HG03354 (cell line): ENCODE measurements at regions not wholly inside any gene's neighbourhood (a gene's known extent, or its start where the extent isn't known, plus 50 kb on each side); places are given as distances from the start of the nearest gene placed in this dataset.
"Not testable (repeated sequence)": the region's sequence is repeated elsewhere in the genome, so short reads cannot be mapped to it uniquely, and the experiment has no call there.

Experiments
- ATAC-seq: cut with Tn5 transposase; IDR thresholded peaks from one replicate; pipeline ENCODE4 v1.9.1; 2021; ENCODE audit warnings: mild to moderate bottlenecking; ENCODE audit not compliant: unreplicated experiment, poor library complexity, severe bottlenecking

DNA sequence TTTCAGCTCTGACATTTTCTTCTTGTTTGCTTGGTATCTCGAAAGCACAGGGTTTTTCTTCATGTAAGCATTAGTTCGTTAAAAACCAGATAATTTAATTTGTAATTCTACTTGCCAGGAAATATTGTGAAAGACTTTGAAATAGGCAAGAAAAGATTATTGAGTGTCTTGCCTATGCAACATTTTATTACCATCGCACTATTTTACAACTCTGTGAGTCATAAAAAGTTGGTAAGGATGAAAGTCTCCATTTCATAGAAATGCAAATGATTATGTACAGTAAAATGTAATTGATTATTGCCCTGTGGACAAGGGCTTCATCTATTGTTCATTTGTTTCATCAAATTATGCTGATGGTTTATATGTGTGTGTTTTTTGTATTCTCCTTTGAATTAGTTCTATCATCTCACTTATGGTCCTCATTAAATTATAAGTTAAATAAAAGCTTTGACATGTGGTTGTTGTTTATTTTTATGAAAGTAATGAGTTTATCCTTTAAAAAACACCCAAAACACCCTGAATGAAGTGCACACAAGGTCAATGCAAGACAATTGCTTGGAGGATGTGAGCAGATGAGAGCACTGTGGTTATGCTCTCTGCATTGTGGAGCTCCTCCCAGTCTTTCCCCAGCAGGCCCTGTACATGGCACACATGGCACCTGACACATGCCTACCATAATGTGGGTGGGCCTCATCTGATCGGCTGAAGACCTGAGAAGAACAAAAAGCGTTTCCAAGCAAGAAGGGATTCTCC, 230.8 kb downstream of the CXCL12 start:
- ATAC-seq, result no peak

DNA sequence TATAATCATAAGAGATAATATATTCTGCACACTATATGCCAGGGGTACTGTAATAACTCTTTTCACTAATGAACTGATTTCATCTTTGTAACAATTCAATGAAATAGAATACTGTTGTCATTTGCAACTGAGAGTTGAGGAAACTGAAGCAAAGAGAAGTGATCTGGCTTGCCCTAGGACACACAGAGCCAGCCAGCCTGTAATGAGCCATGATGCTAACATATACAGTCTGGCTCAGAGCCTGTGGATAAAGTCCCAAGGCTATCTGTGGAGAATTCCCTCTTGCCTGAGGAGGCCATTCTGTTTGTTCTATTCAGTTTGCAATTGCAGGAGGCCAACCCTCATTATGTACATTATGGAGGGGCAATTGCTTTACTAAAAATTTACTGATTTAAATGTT, 241.3 kb downstream of the CXCL12 start:
- ATAC-seq, result no peak

DNA sequence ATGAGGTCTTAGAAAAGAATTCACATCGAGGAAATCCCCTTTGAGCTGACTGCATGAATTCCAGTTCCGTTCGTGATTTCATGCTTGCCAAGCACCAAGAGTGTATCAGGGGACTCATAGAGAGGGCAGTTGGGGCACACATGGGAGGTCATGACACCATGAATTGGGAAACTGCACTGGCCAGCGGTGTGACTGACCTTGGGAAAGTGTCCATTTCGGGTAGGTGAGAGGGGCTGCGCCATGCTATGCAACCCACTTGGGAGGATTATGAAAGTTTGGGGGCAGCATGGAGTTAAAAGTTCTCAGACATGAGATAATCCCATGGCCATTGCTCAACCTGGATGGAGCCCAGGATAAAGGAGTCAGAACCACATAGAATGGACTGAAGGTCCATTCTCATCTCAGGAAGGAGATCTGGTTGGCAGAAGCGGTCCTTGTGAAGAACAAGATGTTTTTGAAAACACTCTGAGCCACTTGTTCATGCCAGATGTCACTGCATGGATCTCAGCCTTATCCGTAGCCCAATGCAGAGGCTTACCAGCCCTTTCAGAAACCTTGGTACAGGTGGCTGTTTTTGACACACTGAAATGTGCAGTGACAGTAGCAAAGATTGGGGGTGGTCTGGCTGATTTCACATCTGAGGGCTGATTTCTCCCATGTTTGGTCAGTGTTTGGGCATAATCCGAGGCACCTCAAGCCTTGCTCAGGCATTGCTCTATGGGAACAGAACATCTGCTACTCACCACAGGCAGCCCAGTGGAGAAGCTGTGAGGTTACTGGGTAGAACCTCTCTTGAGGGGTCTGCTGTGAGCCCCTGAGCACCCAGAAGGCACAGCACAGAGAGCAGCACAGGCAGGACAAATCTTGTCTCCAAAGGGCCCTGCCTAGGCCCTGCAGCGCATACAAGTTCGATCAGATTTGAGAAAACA, 252.3 kb downstream of the CXCL12 start:
- no peak for ATAC-seq

DNA sequence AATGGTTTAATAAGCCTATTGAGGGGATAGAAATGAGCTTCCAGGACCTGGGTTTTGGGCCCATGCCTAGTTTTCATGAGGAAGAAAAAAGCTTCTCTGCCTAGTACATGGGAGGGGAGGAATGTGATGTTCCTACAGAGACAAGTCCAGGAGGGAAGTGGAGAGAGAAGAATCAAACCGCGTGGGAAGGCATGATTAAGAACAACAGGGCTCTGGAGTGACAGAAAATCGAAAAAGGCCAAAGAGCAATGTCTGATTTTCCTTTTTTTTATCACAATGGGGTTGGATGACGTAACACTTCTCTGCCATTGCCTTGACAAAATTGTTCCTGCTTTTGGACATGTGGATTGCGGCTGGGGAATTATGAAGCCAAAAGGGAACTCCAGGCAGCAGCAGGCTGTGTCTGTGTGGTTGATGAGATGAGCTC, 258.6 kb downstream of the CXCL12 start:
- ATAC-seq, result no peak

DNA sequence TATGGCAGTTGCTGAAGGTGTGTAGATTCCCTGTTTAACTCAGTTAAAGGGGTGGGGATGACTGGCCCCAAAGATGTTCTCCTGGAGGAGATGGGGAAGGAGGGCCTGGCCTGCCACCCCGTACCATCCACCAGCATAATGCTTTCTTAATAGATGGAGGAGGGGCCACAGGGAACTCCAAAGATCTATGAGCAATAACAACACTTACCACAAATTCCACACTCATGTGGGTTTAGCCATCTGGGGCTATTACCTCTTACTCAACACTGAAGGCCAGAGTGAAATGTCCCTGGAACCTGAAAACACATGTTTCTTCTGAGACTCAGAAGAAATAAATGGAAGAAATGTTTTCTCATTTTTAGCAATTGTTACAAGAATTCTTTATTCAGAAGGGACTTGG, 259.0 kb downstream of the CXCL12 start:
- no peak for ATAC-seq

DNA sequence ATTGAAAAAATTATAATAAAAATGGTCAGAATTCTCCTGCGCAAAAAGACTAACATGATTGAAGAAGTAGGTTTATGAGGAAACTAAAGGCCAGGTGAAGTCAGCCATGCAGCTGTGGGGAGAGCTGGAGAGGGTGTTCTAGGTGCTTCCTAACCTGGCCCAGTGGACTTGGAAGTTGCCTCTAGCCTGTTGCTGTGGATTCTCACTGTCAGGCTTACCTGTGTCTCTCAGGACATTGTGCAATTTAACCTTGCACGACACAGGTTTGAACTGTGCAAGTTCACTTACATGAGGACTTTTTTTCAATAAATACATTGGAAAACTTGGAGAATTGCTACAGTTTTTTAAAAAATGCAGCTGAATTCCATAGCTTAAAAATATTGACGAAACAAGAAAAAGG, 266.4 kb downstream of the CXCL12 start:
- ATAC-seq, result no peak

DNA sequence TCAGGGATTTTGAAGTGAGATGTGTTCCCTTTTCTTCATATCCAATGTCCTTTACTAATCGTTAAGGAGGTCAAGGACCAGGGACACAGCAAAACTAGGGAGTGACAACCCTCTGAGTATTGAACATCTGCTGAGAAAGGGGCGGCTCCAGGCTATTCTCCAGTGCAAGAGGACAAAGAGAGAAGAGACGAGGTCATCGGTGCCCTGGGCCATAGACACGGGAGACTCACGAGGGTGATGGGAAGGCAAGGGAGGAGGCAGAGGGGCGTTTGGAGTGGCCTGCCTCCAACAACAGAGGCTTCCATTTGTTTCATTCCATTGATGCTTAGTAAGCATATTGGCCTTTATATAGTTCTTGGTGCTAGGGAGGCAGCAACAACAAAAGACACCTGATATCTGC, 268.4 kb downstream of the CXCL12 start:
- no peak for ATAC-seq

DNA sequence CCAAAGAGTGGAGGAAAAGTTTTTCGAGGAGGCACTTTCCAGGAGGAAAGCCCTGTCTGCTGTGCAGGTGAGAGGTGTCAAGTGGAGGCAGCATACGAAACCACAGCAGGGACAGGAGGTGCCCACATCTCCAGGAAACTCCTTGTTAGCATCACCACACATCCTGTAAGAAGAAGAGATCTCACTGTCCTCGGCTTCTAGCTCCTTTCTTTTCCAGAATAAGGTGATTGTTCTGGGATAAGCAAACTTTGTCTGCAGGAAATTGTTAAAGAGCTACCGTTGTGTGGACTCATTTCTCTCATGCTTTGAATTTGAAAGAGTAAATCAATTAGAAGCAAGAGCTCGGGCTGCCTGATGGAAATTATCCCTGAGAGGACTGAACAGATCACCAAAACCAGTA, 269.4 kb downstream of the CXCL12 start:
- no peak for ATAC-seq

DNA sequence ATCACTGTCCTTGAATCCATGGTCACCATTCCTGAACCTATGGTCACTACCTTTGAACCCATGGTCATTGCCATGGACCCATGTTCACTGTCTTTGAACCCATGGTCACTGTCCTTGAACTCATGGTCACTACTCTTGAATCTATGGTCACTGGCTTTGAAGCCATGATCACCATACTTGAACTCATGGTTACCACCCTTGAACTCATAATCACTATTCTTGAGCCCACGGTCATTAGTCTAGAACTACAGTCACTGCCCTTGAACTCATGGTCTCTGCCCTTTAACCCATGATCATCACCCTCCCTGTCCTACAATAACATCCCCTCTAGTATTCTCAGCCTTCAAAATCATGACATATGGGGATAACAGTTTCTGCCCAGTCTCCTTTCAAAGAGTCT, 270.5 kb downstream of the CXCL12 start:
- no peak for ATAC-seq

DNA sequence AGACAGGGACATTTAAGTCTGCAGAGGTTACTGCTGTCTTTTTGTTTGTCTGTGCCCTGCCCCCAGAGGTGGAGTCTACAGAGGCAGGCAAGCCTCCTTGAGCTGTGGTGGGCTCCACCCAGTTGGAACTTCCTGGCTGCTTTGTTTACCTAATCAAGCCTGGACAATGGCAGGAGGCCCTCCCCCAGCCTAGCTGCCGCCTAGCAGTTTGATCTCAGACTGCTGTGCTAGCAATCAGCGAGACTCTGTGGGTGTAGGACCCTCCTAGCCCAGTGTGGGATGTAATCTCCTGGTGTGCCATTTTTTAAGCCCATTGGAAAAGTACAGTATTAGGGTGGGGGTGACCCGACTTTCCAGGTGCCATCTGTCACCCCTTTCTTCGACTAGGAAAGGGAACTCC, 272.6 kb downstream of the CXCL12 start:
- ATAC-seq, result not testable (repeated sequence)

DNA sequence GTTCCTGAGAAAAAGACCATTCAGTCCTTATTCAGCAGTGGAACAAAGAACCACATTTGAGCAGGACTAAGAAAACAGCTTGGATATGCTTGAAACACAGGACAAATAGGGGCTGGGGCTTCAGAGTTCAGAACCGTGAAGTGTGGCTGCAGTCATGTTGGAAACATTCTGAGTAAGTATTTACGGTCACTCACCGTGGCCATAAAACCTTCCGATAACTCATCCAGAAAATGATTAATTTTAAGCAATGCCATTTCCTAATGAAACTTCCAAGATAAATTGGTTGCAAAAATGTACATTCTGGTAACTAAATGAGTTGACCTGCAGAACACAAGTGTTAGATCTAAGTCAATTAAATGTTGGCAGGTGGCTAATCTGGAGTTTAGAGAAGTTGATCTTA, 279.2 kb downstream of the CXCL12 start:
- no peak for ATAC-seq

DNA sequence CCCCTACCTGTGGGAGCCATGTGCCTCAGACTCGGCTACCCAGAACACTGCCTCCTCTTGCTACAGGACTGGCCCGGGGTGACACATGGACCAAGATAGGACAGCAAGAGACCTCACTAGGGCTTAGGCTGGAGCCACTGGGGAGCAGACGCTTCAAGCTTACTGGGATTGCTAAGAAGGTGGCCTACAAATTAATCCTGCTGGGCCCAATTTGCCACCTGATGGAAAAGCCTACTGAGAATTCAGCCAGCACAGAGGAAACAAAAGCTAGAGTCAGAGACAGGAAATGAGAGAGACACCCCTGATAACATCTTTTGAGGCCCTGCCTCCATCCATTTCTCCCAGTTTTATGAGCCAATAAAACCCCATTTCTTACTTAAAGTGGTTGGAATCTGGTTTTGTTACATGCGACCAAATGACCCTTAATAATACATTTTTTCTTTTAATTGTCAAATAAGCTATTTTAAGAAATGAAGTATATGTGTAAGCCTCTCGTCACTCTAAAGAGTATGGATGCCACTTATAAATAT, 282.1 kb downstream of the CXCL12 start:
- no peak for ATAC-seq

DNA sequence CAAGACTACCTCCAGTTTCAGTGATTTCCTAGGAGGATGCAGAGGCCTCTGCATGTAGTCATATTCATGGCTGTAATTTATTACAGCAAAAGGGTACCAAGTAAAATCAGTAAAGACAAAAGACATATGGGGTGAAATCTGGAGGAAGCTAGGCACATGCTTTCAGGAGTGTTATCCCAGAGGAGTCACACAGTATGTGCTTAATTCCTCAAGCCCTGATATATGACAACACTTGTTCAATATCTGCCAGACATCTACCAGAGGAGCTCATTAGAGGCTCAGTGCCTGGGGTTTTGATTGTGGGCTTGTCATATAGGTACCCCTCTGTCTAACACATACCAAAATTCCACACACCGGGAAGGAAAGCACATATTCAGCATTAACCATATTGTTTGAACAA, 283.8 kb downstream of the CXCL12 start:
- no peak for ATAC-seq

DNA sequence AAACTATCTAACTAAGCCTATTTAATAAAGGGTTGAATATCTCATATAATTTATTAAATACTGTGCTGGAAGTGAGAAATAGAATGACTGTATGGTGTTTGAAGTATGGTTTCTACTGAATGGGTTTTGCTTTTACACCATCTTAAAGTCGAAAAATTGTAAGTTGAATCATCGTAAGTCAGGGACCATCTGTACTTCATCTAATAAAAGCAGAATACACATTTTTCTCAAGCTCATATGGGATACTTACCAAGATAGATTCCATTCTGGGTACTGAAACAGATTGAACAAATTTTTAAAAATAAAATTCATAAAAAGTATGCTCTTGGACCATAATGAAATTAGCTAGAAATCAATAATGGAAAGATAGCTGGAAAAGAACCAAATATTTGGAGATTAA, 285.4 kb downstream of the CXCL12 start:
- ATAC-seq, result no peak

DNA sequence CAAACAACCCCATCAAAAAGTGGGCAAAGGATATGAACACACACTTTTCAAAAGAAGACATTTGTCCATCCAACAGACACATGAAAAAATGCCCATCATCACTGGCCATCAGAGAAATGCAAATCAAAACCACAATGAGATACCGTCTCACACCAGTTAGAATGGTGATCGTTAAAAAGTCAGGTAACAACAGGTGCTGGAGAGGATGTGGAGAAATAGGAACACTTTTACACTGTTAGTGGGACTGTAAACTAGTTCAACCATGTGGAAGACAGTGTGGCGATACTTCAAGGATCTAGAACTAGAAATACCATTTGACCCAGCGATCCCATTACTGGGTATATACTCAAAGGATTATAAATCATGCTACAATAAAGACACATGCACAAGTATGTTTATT, 288.7 kb downstream of the CXCL12 start:
- ATAC-seq, result not testable (repeated sequence)

DNA sequence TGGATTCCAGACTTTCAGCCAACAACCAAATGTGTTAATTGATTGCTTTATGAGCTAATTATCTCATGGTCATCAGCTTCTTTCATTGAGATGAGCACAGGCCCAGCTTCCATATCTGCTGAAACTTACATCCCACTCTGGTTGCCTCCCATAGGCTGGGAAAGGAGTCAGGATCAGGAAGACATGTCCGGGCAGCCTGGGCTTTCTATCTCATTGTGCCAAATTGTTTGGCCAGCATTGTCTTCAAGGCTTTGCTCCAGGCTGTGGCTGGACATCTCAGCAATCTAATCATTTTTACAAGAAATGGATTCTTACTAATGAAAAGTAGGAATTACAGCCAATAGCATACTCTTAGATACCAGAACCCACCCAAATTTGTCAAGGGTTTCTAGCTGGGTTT, 295.2 kb downstream of the CXCL12 start:
- ATAC-seq, result no peak

DNA sequence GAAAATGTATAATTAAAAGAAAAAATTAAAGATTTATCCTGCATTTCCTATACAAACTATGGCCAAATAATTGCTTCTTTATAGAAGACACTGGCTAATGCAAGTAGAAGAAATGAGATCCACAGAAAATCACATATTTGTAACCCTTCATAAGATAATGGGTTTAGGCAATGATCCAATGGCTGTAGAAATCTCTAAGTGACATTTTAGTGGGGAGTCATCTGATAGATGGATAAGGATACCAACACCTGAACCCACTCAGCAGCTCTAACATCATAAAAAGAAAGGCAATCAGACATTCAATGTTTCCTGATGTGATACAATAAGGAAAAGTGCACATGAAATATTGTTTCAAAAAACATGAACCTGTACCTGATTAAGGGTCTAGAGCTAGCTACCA, 297.5 kb downstream of the CXCL12 start:
- ATAC-seq, result no peak

DNA sequence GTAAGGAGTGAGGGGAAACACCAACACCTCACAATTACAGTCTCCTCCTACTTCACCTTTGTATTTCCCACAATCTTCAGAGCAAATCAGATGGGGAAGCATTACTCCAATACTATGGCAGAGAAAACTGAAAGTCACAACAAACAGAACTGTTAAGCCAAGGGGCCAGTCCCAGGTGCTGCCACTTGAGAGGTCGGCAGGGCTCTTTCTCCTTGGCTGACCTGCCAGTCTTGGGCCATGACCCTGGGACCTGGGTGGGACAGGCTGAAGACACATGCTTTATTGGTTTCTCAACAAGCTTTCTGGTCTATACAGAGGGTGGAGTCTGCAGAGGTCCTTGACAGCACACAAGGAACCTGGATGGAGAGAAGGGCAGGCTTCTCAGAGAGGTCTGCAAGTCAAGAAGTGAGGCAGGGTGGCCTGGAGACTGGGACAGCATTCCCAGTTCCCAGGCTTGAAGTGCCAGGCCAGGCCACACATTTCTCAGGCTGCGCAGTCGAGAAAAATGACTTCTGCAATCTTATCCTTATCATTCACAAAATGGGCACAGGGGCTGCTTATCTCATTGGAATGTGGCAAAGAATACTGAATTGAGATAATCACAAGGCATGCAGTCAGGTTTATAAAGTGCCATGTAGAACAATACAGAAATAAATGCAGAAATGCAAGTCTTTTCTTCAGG, 301.0 kb downstream of the CXCL12 start:
- no peak for ATAC-seq

DNA sequence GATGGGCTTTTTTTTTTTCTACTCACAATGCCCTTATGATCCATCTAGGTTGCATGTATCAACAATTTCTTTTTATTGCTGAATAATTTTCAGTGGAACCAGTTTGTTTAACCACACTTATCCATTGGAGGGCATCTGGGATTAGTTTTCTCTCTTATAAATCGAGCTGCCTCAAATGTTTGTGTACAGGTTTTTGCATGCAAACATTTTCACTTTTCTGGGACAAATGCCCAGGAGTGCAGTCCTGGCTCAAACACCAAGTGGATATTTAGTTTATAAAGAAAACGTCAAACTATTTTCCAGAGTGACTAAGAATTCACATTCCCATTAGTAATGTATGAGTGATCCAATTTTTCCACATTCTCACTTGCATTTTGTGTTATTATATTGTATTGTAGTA, 313.4 kb downstream of the CXCL12 start:
- ATAC-seq, result no peak

DNA sequence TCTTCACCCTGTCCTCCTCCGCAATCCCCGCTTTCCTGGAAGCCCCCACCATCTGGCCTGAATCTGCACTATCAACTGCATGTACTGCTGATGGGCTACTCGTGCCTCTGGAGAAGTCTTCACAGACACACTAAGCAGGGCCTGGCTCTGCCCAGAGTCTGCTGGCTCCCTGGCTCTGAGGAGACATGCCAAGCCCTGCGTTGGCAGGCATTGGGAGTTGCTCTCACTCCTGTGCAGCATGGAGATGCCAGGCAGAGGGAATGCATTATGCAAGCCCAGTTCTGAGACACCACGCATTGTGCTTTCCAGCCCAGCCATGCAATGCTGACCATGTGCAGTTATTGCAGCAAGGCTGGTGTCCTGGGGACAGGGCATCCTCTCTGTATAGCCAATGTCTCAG, 314.6 kb downstream of the CXCL12 start:
- no peak for ATAC-seq
